Esophagus mucosa (tissue), 1 donor: ENCODE measurements at regions not wholly inside any gene's neighbourhood (a gene's known extent, or its start where the extent isn't known, plus 50 kb on each side); places are given as distances from the start of the nearest gene placed in this dataset.

Source experiments
- ATAC-seq: fragments of 200-7000 bp; cut with Tn5 transposase; one replicate; pipeline ENCODE4 v1.9.1; 2020
- donor health status: DM: yes; HTN: yes; CAD: no.

GRCh38 chr1:2935751-2936390, 85.4 kb upstream of the ACTRT2 start:
- ATAC-seq = no peak

GRCh38 chr1:2936559-2937515, 84.4 kb upstream of the ACTRT2 start:
- ATAC-seq = no peak

GRCh38 chr1:2937805-2938204, 83.5 kb upstream of the ACTRT2 start:
- no peak for ATAC-seq

- no peak for ATAC-seq
Measured at GRCh38 chr1:2939041-2939552, 82.2 kb upstream of the ACTRT2 start.

GRCh38 chr1:2940178-2940577, 81.1 kb upstream of the ACTRT2 start:
- ATAC-seq = no peak

- no peak for ATAC-seq
Measured at GRCh38 chr1:2941040-2941439, 80.2 kb upstream of the ACTRT2 start.

- ATAC-seq = no peak
Measured at GRCh38 chr1:2941907-2942306, 79.4 kb upstream of the ACTRT2 start.

GRCh38 chr1:2942410-2942809, 78.9 kb upstream of the ACTRT2 start:
- ATAC-seq = no peak

GRCh38 chr1:2943686-2944260, 77.5 kb upstream of the ACTRT2 start:
- no peak for ATAC-seq

GRCh38 chr1:2944705-2945104, 76.6 kb upstream of the ACTRT2 start:
- ATAC-seq = no peak

GRCh38 chr1:2945821-2946231, 75.4 kb upstream of the ACTRT2 start:
- ATAC-seq = no peak

- no peak for ATAC-seq
Measured at GRCh38 chr1:2946291-2946690, 75.0 kb upstream of the ACTRT2 start.

GRCh38 chr1:2946999-2947690, 74.1 kb upstream of the ACTRT2 start:
- ATAC-seq = no peak

GRCh38 chr1:2948001-2948750, 73.1 kb upstream of the ACTRT2 start:
- ATAC-seq = no peak

- ATAC-seq = no peak
Measured at GRCh38 chr1:2948751-2949680, 72.3 kb upstream of the ACTRT2 start.

GRCh38 chr1:2949966-2950925, 71.0 kb upstream of the ACTRT2 start:
- ATAC-seq = no peak

GRCh38 chr1:2950926-2951305, 70.4 kb upstream of the ACTRT2 start:
- ATAC-seq = no peak

- no peak for ATAC-seq
Measured at GRCh38 chr1:2951856-2952255, 69.4 kb upstream of the ACTRT2 start.

- ATAC-seq = no peak
Measured at GRCh38 chr1:2952371-2952770, 68.9 kb upstream of the ACTRT2 start.

- no peak for ATAC-seq
Measured at GRCh38 chr1:2952992-2953391, 68.3 kb upstream of the ACTRT2 start.
